ENCODE measurements at regions not wholly inside any gene's neighbourhood (a gene's known extent, or its start where the extent isn't known, plus 50 kb on each side); places are given as distances from the start of the nearest gene placed in this dataset.

DNA sequence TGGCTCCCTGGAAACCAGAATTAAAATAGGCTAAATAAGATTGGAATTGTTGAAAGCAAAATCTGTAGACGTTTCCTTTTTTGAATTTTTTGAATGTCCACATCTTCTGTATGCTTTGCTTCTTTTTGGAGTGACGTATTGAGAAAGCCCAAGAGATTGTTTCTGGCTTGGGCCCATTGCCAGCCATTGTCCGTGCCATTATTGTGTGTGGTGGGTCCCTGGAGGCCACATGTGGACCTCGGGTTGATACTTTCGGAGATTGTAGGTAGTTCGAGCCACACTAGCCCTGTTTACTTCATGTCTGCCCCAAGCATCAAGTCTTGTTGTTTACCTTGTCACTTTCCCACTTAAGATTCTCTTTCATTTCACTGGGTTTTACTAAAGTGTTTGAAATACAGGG, 106.0 kb downstream of the PALM2AKAP2 start:
- no peak for DNase-seq

DNA sequence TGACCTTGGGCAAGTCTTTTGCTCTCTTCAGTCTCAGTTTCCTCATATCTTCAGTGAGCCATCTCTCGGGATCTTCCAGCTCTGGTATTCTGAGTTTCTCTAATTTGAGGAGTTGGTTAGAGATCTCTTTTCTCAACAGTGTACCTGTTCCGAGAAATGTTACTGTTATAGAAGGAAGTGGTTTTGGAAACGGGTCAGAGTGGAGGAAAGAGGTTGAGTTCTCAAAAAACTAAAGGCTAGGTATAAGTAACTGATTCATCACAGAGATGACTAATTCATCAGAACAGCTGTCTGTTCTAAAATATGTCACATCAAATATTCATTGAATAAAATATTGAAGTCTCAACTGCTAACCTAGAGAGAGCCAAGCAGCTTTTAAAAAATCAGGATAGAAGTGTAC, 106.6 kb downstream of the PALM2AKAP2 start:
- DNase-seq = no peak

DNA sequence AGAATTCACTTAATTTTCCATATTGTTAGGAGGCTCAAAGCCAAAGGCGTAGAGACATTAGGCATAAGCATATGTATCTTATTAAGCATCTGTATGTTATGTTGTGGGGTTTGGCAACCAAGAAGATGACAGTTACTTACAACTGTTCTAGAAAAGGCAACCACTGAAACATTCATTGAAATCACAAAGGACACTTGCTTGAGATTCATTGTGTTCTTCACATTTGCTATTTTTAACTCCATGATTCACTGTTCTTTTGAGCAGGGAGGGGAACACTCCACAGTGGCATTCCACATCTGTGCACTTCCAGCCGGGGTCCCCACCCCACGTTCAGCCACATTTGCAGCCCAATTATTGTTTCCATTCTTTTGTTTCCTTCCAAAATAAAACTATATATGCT, 107.1 kb downstream of the PALM2AKAP2 start:
- no peak for DNase-seq

DNA sequence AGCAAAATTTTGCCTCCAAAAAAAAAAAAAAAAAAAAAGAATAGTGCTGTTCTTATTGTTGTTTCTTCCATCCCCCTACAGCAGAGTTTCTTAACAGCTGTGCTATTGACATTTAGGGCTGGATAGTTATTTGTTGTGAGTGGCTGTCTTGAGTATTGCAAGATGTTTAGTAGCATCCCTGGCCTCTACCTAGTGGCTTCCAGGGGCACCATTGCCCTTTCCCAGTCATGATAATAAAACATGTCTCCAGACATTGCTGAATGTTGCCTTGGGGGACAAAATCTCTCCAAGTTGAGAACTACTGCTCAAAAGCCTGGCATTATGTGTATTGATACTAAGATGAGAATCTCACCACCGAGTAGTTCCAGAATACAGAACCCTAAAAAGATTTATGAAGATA, 108.7 kb downstream of the PALM2AKAP2 start:
- no peak for DNase-seq

DNA sequence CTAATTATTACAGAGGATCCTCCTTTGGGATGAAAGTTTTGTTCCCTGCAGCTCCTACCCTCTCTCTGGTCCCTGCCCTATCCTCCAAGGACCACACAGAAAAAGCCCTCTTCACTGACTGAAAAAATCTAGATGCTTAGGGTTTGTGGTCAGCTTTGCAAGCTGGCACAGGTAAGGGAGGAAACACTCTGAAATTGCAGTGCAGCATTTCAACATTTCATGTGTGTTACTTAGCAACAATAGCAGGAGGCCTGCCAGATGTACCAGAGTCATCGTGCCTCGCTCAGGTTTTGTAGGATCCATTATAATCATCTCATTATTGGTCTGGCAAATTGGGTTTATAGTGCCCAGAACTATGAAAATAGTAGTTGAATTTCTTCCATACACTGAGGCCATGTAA, 109.5 kb downstream of the PALM2AKAP2 start:
- DNase-seq = no peak

DNA sequence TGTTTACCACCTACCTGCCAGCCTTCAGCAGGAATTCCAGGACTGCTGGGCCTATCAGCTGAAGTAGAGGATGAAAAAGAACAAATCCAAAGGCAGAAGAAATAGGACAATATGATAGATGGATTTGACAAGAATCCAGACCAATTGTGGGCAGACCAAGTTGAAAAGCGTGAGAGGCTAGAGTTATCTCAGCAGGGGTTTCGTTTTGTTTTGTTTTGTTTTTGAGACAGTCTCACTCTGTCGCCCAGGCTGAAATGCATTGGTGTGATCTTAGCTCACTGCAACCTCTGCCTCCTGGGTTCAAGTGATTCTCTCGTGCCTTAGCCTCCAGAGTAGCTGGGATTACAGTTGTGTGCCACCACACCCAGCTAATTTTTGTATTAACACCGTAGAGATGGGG, 113.2 kb downstream of the PALM2AKAP2 start:
- no peak for DNase-seq

DNA sequence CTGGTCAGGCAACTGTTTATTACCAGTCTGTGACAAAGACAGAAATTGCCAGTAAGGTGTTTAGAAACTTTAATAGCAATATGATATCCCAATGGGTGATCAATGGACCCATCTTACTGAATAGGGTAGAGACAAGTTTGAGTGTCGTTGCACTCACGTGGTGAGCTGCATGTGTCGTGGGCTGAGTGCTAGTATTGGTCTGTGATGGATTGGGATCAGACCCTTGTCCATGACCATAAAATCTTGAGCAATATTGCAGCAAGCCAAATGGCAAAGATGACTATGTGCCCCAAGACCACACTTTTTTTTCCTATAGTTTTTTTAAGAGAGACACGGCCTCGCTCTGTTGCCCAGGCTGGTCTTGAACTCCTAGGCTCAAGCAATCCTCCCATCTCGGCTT, 114.5 kb downstream of the PALM2AKAP2 start:
- no peak for DNase-seq

DNA sequence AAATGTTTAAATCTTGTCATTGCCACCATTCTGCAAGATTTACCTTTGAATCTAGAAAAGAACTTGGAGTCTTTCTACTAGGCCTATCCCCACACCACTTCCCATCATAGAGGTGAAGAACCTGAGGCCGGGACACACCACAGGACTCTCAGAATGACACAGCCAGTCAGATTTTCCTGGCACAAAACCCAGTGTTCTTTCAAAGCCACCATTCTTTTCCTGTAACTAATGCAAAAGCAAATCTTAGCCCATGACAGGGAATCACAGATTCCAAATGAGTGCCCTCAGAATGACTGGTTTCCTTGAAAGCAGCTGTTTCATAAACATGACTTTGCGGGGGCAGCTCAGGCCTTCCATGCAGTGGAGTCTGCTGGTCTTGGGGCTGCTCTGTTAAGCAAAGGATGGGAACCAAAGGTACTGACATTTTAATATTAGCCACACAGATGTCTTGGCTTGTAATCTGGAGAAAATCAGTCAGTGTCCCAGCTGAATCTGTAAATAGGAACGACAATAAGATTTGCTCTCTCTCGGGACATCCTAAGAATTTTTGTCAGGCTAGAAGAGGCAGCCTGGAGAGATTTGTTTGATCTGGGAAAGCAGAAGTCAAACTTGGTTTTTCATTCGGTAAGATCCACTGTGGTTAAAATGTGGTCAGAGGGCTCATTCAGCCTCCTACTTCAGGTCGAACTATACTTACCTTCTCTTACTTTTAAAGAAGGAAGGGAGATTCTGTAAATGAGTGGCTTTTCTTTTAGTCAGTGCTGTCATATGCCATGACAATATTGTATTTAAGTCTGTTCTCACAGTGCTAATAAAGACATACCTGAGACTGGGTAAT, 115.1 kb downstream of the PALM2AKAP2 start:
- DNase-seq = no peak

DNA sequence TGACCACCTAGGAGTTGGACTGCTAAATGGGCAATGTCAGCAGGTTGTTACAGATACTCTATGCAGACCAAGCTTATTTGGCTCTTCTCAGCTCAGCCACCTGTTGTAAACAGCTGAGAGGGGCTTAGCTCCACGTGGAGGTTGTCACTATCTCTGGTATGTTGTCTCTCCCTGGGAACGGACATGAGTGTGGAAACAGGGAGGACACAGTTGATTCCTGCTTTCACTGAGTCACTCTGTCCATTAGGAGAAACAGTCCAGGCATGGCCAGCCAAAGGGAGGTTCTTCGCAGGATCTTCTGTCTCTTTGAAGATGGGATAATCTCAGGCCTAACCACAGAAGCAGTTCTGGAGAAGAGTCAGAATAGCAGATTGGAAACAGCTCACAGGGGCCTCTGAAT, 121.2 kb downstream of the PALM2AKAP2 start:
- DNase-seq = no peak

DNA sequence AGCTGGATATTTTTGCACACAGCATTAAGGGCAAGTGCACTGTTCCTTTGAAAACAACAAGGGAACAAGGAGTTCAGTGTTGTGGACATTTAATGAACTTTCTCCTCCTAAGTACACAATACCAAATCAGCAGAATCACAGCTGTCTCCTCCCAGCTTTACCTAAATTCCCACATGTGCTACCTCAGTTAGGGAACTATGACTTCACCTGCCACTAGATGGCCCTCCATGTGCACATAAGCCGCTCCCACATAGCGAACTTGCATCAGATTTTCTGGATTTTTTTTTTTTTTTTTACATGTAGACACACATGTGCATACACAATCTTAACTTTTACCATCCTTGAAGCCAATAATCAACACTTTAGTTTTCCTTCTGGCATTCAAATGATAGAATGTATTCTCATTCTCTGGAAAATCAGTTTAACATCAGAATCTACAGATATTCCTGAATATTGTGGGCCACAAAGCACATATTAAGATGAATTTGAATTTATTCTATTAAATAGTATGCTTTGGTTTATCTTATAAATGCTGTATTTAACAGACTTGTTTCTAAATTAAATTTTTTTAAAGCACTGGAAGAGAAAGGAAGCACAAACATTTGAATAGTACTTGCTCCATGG, 123.6 kb downstream of the PALM2AKAP2 start:
- no peak for DNase-seq

DNA sequence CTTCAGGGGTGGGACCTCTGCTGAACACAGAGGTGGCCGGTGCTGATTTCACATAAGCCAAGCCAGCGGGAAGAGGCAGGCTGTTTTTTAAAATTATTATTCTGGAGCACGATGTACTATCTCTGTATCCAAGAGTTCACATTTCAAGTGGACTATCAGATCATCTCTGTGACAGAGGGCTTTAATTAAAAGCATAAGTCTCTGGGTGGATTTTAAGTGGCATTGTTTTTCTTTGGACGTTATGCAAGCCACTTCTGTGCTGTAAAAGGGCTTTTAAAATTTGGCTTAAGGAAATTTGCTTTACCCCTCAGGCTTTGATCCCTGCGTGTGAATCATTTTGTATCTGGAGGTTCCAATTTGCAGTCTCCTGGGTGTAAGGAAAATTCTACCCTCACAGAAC, 124.7 kb downstream of the PALM2AKAP2 start:
- no peak for DNase-seq

DNA sequence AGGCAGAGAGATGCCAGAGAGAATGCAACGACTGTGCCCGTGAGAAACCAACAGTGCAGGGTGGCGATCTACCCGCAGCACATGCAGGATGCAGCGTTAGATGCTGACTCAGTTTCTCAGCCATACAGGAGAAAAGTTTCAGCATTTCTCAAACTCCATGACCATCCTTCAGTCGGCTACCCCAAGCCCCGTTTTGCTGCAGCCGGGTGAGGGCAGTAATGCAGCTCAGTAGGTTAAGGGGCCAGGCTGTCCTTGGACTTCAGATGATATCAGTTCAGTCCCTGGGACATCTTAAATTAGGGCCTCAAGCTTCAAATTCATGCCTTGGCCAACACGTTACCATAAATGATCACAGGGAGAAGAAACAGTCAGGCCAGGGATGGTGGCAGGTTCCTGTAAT, 125.5 kb downstream of the PALM2AKAP2 start:
- no peak for DNase-seq

DNA sequence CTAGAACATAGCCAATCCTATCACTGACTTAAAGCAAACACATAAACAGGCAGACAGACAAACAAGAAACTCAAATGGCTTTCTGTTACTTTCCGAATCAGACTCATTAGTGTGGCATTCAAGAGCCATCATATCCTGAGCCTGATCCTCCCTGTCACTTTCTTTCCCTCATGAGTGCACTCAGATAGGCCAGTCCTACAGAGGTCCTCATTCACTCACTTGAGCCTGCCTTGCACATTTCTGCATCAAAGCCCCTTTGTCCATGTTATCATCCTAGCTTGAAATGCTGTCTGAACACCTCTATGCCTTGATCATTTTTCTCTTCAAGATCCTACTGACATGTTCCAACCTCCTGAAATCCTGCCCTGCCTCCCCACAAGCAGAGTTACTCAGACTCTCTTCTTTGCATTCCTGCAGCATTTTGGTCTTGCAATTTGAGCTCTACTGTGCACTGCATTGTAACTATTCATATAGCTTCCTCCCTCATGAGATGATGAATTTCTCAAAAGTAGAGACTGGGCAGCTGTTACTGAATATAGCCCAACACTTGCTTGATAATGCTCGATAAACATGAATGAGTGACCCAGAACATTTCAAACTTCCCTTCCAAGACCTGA, 126.9 kb downstream of the PALM2AKAP2 start:
- DNase-seq = no peak

DNA sequence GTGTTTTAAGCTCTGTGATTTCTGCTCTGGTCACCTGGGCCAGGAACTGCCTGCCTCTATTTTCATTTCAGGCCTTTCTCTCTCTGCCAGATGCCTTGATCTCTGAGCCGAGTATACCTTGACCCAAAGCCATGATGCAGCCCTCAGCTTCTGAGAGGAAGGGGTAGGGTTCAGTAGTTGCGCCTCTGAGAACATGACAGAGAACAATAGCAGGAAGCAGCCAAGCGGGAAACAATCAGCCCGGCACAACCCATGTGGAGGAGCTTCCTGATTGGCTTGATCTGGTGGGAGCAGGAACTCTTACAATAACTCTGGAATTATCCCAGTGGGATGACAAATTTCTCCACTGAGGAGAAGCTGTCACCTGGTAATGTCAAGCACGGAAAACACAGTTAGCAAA, 127.4 kb downstream of the PALM2AKAP2 start:
- DNase-seq = no peak

DNA sequence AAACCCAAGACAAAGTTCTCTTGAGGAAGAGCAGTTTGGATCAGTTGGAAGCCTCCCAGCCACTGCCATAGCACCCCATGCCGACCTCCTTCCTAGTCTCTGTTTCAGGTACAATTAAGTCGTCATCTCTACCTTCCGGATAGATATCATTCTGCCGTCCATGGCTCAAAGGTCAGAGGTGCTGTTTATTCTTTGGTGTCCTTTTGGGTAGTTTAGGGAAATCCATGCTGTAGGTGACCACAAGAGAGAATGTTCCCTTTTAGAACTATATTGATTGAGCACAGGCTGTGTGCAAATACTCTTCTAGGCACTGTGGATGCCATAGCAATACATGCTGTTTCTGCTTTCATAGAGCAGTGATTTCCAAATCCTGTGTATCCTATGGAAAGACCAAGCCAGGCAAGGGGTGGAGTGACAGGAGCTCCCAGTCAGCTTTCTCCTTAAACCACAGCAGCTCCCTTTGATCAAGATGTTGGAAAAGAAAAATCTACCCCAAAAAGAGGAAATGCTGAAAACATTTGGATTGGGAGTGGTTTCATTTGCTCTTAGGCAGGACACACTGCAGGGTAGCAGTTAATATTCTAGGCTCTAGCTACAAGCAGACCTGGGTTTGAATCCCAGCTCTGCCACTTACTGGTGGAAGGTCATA, 127.9 kb downstream of the PALM2AKAP2 start:
- DNase-seq = no peak

DNA sequence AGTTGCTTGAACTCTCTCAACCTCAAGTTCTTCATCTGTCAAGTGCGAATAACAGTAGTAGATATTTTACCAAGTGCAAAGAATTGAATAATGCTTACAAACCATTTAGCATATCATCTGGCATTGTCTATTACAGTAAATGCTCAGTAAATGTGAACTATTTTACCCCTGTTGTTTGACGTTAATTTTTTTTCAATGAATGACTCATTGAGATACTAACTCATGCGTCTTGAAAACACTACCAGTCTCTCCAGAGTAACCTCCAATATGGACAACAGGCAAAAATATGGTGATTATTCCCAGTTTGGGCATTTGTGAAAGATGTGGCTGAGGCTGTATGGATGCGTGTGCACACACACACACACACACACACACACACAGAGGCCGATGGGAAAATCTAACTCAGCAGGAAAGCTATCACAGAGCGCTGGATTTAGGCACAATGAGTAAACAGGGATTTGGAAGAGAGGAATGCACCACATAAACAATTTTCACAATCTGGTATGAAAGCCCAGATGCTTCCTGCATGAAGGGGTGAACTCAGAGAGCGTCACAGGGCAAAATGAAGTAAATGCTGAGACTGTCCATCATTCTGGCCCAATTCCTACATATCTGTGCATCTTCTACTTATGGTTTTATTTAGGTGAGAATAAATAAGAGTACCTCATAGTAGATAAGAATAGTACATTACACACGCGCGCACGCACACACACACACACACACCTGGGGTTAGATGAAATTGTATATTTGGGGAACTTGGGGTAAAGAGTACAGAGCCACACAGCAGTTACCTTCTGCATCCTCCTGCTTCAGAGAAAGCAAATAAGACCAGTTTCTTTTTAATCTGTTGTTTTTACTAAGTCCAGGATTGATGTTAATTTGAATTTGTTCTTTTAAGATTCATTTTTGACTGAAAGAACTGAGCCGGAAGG, 128.7 kb downstream of the PALM2AKAP2 start:
- no peak for DNase-seq

DNA sequence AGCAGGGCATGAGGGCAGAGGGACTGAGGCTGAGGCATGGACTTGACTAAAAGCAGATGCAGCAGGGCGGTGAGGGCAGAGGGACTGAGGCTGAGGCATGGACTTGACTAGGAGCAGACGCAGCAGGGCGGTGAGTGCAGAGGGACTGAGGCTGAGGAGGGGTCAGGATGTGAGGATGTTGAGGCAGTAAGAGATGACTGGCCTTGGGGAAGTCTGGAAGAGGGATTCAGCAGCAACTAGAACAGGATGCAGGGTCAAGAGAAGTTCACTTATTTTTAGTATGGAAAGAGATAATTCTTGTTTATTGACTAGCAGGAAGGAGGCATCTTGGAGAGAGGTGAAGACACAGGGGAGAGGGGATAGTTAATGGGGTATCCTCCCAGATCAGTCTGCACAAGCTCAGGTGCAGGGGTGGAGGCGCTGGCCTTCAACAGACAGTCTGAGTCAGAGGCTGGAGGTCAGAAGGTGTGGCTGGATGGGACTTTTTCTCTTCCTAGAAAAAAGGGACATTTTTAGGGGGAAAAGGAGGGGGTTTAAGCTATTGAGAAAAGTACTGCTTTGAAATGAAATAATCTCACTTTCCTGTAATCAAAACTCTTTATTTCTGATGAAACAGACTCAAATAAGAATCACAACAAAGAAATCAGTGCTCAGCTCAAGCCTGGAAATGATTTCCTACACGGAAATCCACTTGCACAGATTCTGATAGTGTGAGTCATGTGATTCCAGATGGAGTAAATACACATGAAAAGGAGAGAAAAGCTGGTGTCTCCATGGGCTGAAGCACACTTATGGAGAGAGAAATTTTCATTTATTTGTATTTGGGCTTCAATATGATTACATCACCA, 130.9 kb downstream of the PALM2AKAP2 start:
- DNase-seq = no peak

DNA sequence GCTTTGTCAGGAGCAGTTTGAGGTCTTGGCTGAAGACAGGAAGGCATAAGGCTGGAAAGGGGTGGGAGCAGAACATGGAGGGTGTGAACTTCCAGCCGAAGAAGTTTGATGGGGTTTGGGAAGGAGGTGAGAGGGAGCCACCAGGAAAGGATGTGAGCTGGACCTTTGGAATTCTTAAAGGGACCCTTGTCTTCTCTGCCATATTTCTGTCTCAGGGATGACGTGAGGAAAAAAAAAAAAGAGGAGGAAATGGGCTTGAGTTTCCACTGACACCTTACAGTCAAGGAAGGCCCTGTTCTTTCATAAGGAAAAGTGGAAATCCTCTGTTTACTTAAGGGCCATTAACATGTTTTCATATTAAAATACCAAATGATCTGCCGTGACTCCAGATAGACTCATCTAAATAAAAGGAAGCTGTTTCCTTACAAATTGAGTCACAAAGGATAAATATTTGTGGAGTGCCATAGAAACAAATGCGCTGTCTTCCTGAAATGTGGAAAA, 132.1 kb downstream of the PALM2AKAP2 start:
- no peak for DNase-seq

DNA sequence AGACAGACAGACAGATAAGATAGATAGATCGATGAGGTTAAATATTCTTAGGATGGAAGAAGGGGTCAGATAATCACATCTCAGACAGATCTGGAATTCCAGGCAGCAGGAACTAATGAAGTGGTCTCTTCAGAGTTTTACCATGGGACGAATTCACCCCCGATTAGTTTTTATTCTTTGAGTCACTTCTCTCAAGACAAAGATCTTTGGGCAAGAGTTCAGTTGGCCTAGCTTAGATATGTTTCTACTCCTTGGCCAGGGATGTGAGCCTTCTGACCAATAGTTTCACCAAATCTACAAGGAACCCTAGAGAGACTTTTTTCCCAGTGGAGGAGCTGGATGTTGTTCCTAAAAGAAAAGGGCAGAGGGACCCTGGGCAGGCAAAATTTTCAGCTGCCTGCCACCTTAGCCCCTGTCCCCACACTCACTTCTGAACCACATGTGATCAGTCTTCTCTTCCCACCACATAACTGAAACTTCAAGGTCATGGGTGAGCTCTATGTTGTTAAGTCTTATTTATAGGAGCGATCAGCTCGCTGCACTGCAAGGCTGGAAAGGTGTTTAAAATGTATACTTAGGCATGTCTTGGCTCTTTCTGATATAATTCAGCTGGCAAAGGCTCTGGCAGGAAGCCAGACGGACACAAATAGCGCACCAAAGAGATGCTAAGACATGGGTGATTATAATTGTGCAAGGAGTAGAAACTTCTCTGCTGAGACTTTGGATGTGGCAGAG, 132.9 kb downstream of the PALM2AKAP2 start:
- DNase-seq = no peak

DNA sequence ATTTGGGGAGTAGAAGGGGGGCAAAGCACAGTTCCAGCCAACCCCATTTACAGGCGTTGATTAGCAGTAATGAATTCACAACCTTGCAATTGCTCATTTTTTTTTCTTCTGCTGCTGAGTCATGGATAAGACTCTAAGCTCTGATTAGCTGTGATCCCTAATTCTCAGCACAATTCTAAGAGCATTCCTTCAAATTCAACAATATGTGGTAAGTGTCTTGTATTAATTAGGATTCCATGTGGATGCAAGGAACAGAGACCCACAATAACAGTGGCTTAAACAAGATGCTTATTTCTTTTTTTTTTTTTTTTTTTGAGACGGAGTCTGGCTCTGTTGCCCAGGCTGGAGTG, 133.4 kb downstream of the PALM2AKAP2 start:
- DNase-seq = no peak

All from NCI-H446 treated with DMSO at 0.1 percent for 48 hours (cell line).